GM23338 (cell line): ENCODE measurements at regions not wholly inside any gene's neighbourhood (a gene's known extent, or its start where the extent isn't known, plus 50 kb on each side); places are given as distances from the start of the nearest gene placed in this dataset.

Experiments used
- ATAC-seq: fragments of 200-7000 bp; cut with Tn5 transposase; 3 replicates; pipeline ENCODE4 v1.9.1; 2020
- DNase-seq: peaks from one replicate; pipeline ENCODE4 v3.0.0-alpha.2; 2015; ENCODE audit warnings: low spot score
- H2AFZ ChIP-seq: fragments of 200-600 bp; sonication (generic); 2 replicates; pipeline ENCODE4 v1.8.0; 2016; ENCODE audit warnings: antibody characterized with exemption, mild to moderate bottlenecking, moderate library complexity
- H3F3A ChIP-seq: fragments of 200-600 bp; sonication (generic); replicated peaks from 2 replicates; pipeline ENCODE4 v1.8.0; 2017; ENCODE audit warnings: antibody characterized with exemption, mixed run types, low read depth
- H3K27ac ChIP-seq: fragments of 200-600 bp; sonication (generic); 2 replicates; pipeline ENCODE4 v1.6.1; 2016; ENCODE audit warnings: low read depth
- H3K27me3 ChIP-seq: fragments of 200-600 bp; sonication (generic); 2 replicates; pipeline ENCODE4 v1.8.0; 2016; ENCODE audit warnings: mild to moderate bottlenecking, mixed run types, moderate library complexity; ENCODE audit not compliant: insufficient read depth
- H3K36me3 ChIP-seq: fragments of 200-600 bp; sonication (generic); 2 replicates; pipeline ENCODE4 v1.8.0; 2016; ENCODE audit warnings: mild to moderate bottlenecking; ENCODE audit not compliant: insufficient read depth
- H3K4me1 ChIP-seq: fragments of 200-600 bp; sonication (generic); 2 replicates; pipeline ENCODE4 v1.8.0; 2016; ENCODE audit warnings: mild to moderate bottlenecking, moderate library complexity; ENCODE audit not compliant: insufficient read depth
- H3K4me2 ChIP-seq: fragments of 200-600 bp; sonication (generic); 2 replicates; pipeline ENCODE4 v1.7.1; 2017; ENCODE audit warnings: mixed run types
- H3K4me3 ChIP-seq: fragments of 200-600 bp; sonication (generic); 2 replicates; pipeline ENCODE4 v1.6.1; 2016; ENCODE audit warnings: mixed run types
- H3K79me2 ChIP-seq: fragments of 200-600 bp; sonication (generic); replicated peaks from 2 replicates; pipeline ENCODE4 v1.8.0; 2017; ENCODE audit warnings: mild to moderate bottlenecking; ENCODE audit not compliant: insufficient read depth
- H3K9me2 ChIP-seq: fragments of 200-600 bp; sonication (generic); 2 replicates; pipeline ENCODE4 v1.8.0; 2017; ENCODE audit not compliant: insufficient read depth
- H4K20me1 ChIP-seq: fragments of 200-600 bp; sonication (generic); replicated peaks from 2 replicates; pipeline ENCODE4 v1.8.0; 2017; ENCODE audit warnings: mild to moderate bottlenecking; ENCODE audit not compliant: insufficient read depth
- H3K27ac Mint-ChIP-seq: 2 replicates; pipeline ENCODE4 v1.8.0; 2020; ENCODE audit warnings: inconsistent platforms, mild to moderate bottlenecking, moderate library complexity, mixed read lengths
- H3K27me3 Mint-ChIP-seq: 3 replicates; pipeline ENCODE4 v1.8.0; 2022; ENCODE audit warnings: low read depth, mild to moderate bottlenecking, moderate library complexity, mixed read lengths, inconsistent platforms; ENCODE audit not compliant: insufficient read depth, poor library complexity
- H3K36me3 Mint-ChIP-seq: 3 replicates; pipeline ENCODE4 v1.8.0; 2021; ENCODE audit warnings: low read depth, mild to moderate bottlenecking, inconsistent platforms, moderate library complexity, mixed read lengths
- H3K4me1 Mint-ChIP-seq: 3 replicates; pipeline ENCODE4 v1.8.0; 2020; ENCODE audit warnings: mild to moderate bottlenecking, inconsistent platforms, mixed read lengths
- H3K4me3 Mint-ChIP-seq: 3 replicates; pipeline ENCODE4 v1.8.0; 2021; ENCODE audit warnings: moderate library complexity, mild to moderate bottlenecking, inconsistent platforms, mixed read lengths
- H3K9me3 Mint-ChIP-seq: 3 replicates; pipeline ENCODE4 v1.8.0; 2020; ENCODE audit warnings: moderate library complexity, mild to moderate bottlenecking, inconsistent platforms, mixed read lengths
- CREB1 ChIP-seq: fragments of 250-450 bp; sonication (Bioruptor Pico); IDR thresholded peaks from 2 replicates; pipeline ENCODE4 v1.5.0; 2020; ENCODE audit warnings: low read depth, mild to moderate bottlenecking, moderate library complexity
- ETS1 ChIP-seq: IDR thresholded peaks from 2 replicates; pipeline ENCODE4 v1.6.1; 2016; ENCODE audit warnings: antibody characterized with exemption
- EZH2 ChIP-seq: fragments of 200-600 bp; sonication (generic); IDR thresholded peaks from one replicate; pipeline ENCODE4 v1.8.0; 2017; ENCODE audit warnings: antibody characterized with exemption, mild to moderate bottlenecking, low read depth; ENCODE audit not compliant: unreplicated experiment
- JUNB ChIP-seq: IDR thresholded peaks from one replicate; pipeline ENCODE4 v1.6.1; 2016; ENCODE audit warnings: antibody characterized with exemption; ENCODE audit not compliant: unreplicated experiment
- NANOG ChIP-seq: IDR thresholded peaks from 2 replicates; pipeline ENCODE4 v1.6.1; 2016; ENCODE audit warnings: antibody characterized with exemption, borderline replicate concordance
- ZNF114 ChIP-seq: fragments of 250-450 bp; sonication (Bioruptor Pico); IDR thresholded peaks from 2 replicates; pipeline ENCODE4 v1.5.0; 2020; ENCODE audit warnings: mild to moderate bottlenecking, moderate library complexity
- TF ChIP-seq, protein P1 (sequence below): fragments of 250-450 bp; sonication (Bioruptor Pico); IDR thresholded peaks from 2 replicates; pipeline ENCODE4 v1.5.0; 2020; ENCODE audit warnings: mild to moderate bottlenecking, moderate library complexity
- TF ChIP-seq, protein P2 (sequence below), 2 experiments: fragments of 200-600 bp in 1 of 2; sonication (generic) in 1 of 2; conservative IDR thresholded peaks; 2 replicates each; pipeline versions ENCODE4 v1.5.1 to v1.6.1; 2016 to 2017; ENCODE audit warnings: antibody characterized with exemption in 2 of 2, low read depth in 2 of 2, mild to moderate bottlenecking in 2 of 2, moderate library complexity in 1 of 2

GRCh38 chr9:115234094-115234493 is 116.1 kb upstream of the TNC start:
- H3K4me3 Mint-ChIP-seq: no peak overlapping the region
- no peaks in the 10 kb centered on the region for H3K36me3 ChIP-seq
- no peak for DNase-seq
- no peak overlapping the region for H2AFZ ChIP-seq
- H3F3A ChIP-seq: no peaks in the 10 kb centered on the region
- no peaks in the 10 kb centered on the region for H3K27me3 ChIP-seq
- no peak overlapping the region for H3K27ac Mint-ChIP-seq
- no peaks in the 10 kb centered on the region for H3K4me1 ChIP-seq
- H3K27ac ChIP-seq: no peak overlapping the region
- H3K9me3 Mint-ChIP-seq: no peaks in the 10 kb centered on the region
- peaks cover 2% of the 10 kb centered on the region; the same call in 1 of the 3 replicates for H3K4me1 Mint-ChIP-seq
- H3K36me3 Mint-ChIP-seq: no peaks in the 10 kb centered on the region
- H4K20me1 ChIP-seq: no peaks in the 10 kb centered on the region
- H3K27me3 Mint-ChIP-seq: peaks cover 5% of the 10 kb centered on the region
- H3K79me2 ChIP-seq: no peaks in the 10 kb centered on the region
- H3K9me2 ChIP-seq: 0 out of 2 replicates have a peak, but pooled peaks cover 2% of the 10 kb centered on the region
- no peak overlapping the region for H3K4me3 ChIP-seq
- no peak for ATAC-seq
- TF ChIP-seq EZH2 (no peak), ETS1 (no peak)
- H3K4me2 ChIP-seq: no peak overlapping the region

DNA sequence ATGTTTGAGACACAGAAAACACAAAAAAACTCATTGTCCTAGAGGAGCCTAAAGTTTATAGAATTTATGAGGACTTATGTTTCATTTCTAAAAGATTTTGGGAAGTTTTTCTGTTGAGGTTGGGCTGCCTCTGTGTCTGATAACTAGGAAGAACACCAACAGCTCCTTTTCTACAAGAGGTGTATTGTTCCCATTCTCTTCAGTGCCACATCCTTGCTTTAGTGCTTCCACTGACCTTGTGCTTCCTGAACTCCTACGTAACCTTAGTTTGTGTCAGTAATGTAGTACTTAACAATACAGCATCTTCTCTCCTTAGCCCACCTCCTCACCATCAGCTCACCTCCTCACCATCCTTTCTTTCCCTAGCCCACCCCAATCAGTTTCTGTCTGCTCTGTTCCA is 117.3 kb upstream of the TNC start:
- Histone ChIP-seq H3K4me2 (no peak overlapping the region), H3K27ac (no peak overlapping the region), H3K36me3 (no peaks in the 10 kb centered on the region), H3K4me3 (no peak overlapping the region), H3K9me2 (peaks cover 10% of the 10 kb centered on the region; the same call in 1 of the 2 replicates), H3K79me2 (no peaks in the 10 kb centered on the region), H3K27me3 (no peaks in the 10 kb centered on the region), H3K4me1 (no peaks in the 10 kb centered on the region), H4K20me1 (no peaks in the 10 kb centered on the region), H2AFZ (no peak overlapping the region), H3F3A (no peaks in the 10 kb centered on the region)
- Mint-ChIP-seq H3K27ac (no peak overlapping the region), H3K36me3 (no peaks in the 10 kb centered on the region), H3K9me3 (no peaks in the 10 kb centered on the region), H3K4me3 (no peak overlapping the region), H3K4me1 (peaks cover 2% of the 10 kb centered on the region; the same call in 1 of the 3 replicates), H3K27me3 (peaks cover 5% of the 10 kb centered on the region)
- ATAC-seq (no peak), DNase-seq (no peak)
- no peak for TF ChIP-seq JUNB
- TF ChIP-seq CREB1 (CRISPR knock-in tag): no peak
- TF ChIP-seq ZNF114 (CRISPR knock-in tag): no peak
- no peak for TF ChIP-seq ETS1
- TF ChIP-seq, protein P1, sequence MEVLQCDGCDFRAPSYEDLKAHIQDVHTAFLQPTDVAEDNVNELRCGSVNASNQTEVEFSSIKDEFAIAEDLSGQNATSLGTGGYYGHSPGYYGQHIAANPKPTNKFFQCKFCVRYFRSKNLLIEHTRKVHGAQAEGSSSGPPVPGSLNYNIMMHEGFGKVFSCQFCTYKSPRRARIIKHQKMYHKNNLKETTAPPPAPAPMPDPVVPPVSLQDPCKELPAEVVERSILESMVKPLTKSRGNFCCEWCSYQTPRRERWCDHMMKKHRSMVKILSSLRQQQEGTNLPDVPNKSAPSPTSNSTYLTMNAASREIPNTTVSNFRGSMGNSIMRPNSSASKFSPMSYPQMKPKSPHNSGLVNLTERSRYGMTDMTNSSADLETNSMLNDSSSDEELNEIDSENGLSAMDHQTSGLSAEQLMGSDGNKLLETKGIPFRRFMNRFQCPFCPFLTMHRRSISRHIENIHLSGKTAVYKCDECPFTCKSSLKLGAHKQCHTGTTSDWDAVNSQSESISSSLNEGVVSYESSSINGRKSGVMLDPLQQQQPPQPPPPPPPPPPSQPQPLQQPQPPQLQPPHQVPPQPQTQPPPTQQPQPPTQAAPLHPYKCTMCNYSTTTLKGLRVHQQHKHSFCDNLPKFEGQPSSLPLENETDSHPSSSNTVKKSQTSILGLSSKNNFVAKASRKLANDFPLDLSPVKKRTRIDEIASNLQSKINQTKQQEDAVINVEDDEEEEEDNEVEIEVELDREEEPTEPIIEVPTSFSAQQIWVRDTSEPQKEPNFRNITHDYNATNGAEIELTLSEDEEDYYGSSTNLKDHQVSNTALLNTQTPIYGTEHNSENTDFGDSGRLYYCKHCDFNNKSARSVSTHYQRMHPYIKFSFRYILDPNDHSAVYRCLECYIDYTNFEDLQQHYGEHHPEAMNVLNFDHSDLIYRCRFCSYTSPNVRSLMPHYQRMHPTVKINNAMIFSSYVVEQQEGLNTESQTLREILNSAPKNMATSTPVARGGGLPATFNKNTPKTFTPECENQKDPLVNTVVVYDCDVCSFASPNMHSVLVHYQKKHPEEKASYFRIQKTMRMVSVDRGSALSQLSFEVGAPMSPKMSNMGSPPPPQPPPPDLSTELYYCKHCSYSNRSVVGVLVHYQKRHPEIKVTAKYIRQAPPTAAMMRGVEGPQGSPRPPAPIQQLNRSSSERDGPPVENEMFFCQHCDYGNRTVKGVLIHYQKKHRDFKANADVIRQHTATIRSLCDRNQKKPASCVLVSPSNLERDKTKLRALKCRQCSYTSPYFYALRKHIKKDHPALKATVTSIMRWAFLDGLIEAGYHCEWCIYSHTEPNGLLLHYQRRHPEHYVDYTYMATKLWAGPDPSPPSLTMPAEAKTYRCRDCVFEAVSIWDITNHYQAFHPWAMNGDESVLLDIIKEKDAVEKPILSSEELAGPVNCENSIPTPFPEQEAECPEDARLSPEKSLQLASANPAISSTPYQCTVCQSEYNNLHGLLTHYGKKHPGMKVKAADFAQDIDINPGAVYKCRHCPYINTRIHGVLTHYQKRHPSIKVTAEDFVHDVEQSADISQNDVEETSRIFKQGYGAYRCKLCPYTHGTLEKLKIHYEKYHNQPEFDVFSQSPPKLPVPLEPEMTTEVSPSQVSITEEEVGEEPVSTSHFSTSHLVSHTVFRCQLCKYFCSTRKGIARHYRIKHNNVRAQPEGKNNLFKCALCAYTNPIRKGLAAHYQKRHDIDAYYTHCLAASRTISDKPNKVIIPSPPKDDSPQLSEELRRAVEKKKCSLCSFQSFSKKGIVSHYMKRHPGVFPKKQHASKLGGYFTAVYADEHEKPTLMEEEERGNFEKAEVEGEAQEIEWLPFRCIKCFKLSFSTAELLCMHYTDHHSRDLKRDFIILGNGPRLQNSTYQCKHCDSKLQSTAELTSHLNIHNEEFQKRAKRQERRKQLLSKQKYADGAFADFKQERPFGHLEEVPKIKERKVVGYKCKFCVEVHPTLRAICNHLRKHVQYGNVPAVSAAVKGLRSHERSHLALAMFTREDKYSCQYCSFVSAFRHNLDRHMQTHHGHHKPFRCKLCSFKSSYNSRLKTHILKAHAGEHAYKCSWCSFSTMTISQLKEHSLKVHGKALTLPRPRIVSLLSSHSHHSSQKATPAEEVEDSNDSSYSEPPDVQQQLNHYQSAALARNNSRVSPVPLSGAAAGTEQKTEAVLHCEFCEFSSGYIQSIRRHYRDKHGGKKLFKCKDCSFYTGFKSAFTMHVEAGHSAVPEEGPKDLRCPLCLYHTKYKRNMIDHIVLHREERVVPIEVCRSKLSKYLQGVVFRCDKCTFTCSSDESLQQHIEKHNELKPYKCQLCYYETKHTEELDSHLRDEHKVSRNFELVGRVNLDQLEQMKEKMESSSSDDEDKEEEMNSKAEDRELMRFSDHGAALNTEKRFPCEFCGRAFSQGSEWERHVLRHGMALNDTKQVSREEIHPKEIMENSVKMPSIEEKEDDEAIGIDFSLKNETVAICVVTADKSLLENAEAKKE (CRISPR knock-in tag): no peak
- TF ChIP-seq NANOG: no peak
- TF ChIP-seq, protein P2, sequence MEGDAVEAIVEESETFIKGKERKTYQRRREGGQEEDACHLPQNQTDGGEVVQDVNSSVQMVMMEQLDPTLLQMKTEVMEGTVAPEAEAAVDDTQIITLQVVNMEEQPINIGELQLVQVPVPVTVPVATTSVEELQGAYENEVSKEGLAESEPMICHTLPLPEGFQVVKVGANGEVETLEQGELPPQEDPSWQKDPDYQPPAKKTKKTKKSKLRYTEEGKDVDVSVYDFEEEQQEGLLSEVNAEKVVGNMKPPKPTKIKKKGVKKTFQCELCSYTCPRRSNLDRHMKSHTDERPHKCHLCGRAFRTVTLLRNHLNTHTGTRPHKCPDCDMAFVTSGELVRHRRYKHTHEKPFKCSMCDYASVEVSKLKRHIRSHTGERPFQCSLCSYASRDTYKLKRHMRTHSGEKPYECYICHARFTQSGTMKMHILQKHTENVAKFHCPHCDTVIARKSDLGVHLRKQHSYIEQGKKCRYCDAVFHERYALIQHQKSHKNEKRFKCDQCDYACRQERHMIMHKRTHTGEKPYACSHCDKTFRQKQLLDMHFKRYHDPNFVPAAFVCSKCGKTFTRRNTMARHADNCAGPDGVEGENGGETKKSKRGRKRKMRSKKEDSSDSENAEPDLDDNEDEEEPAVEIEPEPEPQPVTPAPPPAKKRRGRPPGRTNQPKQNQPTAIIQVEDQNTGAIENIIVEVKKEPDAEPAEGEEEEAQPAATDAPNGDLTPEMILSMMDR (conservative IDR thresholded peaks at IDR 0.05; ENCODE audit: low read depth in 2 of 2): no peak
